OCI-LY1 (cell line): ENCODE measurements at regions not wholly inside any gene's neighbourhood (a gene's known extent, or its start where the extent isn't known, plus 50 kb on each side); places are given as distances from the start of the nearest gene placed in this dataset.

ENCODE experiments used
- CTCF ChIP-seq: fragments of 200-600 bp; sonication (generic), shearing (Covaris generic); IDR thresholded peaks from 2 replicates; pipeline ENCODE4 v1.5.1; 2017; ENCODE audit warnings: mild to moderate bottlenecking, antibody characterized with exemption, low read length, moderate library complexity, mixed read lengths
- EZH2 ChIP-seq: fragments of 200-600 bp; sonication (generic), shearing (Covaris generic); IDR thresholded peaks from 2 replicates; pipeline ENCODE4 v1.8.0; 2017; ENCODE audit warnings: borderline replicate concordance, mixed run types, mild to moderate bottlenecking, antibody characterized with exemption, low read length, moderate library complexity, mixed read lengths

GRCh38 chr3:64813326-64813725 is 125.5 kb upstream of the ADAMTS9 start:
- TF ChIP-seq CTCF (no peak), EZH2 (no peak)
